ENCODE measurements at regions not wholly inside any gene's neighbourhood (a gene's known extent, or its start where the extent isn't known, plus 50 kb on each side); places are given as distances from the start of the nearest gene placed in this dataset.

GRCh38 chr22:49481659-49482399 lies 345.8 kb downstream of the BRD1 start:
- no peak for DNase-seq (ENCODE audit: low read depth)

- no peak for DNase-seq (ENCODE audit: low read depth)
These were observed 346.6 kb downstream of the BRD1 start for GRCh38 chr22:49480896-49481658.

GRCh38 chr22:49480331-49480730 lies 347.3 kb downstream of the BRD1 start:
- DNase-seq (ENCODE audit: low read depth) = no peak

- DNase-seq (ENCODE audit: low read depth) = no peak
These were observed 348.1 kb downstream of the BRD1 start for GRCh38 chr22:49479566-49479965.

GRCh38 chr22:49476800-49477400 lies 350.8 kb downstream of the BRD1 start:
- DNase-seq (ENCODE audit: low read depth) = no peak

GRCh38 chr22:49476176-49476575 lies 351.5 kb downstream of the BRD1 start:
- no peak for DNase-seq (ENCODE audit: low read depth)

- no peak for DNase-seq (ENCODE audit: low read depth)
These were observed 352.4 kb downstream of the BRD1 start for GRCh38 chr22:49475253-49475652.

- no peak for DNase-seq (ENCODE audit: low read depth)
These were observed 354.4 kb downstream of the BRD1 start for GRCh38 chr22:49473286-49473685.

- no peak for DNase-seq (ENCODE audit: low read depth)
These were observed 356.8 kb downstream of the BRD1 start for GRCh38 chr22:49470741-49471503.

GRCh38 chr22:49469896-49470740 lies 357.6 kb downstream of the BRD1 start:
- no peak for DNase-seq (ENCODE audit: low read depth)

- no peak for DNase-seq (ENCODE audit: low read depth)
These were observed 359.0 kb downstream of the BRD1 start for GRCh38 chr22:49468487-49469198.

GRCh38 chr22:49466878-49467595 lies 360.6 kb downstream of the BRD1 start:
- DNase-seq (ENCODE audit: low read depth) = no peak

GRCh38 chr22:49464037-49464436 lies 363.6 kb downstream of the BRD1 start:
- DNase-seq (ENCODE audit: low read depth) = no peak

- DNase-seq (ENCODE audit: low read depth) = no peak
These were observed 364.9 kb downstream of the BRD1 start for GRCh38 chr22:49462795-49463194.

GRCh38 chr22:49462291-49462690 lies 365.4 kb downstream of the BRD1 start:
- DNase-seq (ENCODE audit: low read depth) = no peak

GRCh38 chr22:49461674-49462073 lies 366.0 kb downstream of the BRD1 start:
- no peak for DNase-seq (ENCODE audit: low read depth)

- DNase-seq (ENCODE audit: low read depth) = no peak
These were observed 366.9 kb downstream of the BRD1 start for GRCh38 chr22:49460592-49461281.

- DNase-seq (ENCODE audit: low read depth) = no peak
These were observed 367.6 kb downstream of the BRD1 start for GRCh38 chr22:49460091-49460490.

- DNase-seq (ENCODE audit: low read depth) = no peak
These were observed 369.0 kb downstream of the BRD1 start for GRCh38 chr22:49458708-49459099.

Data from activated T-helper 1 cell treated with Interleukin-2 at 50 U/mL for 16 hours (primary cell).